Bronchial epithelial cell (primary cell): ENCODE measurements at regions not wholly inside any gene's neighbourhood (a gene's known extent, or its start where the extent isn't known, plus 50 kb on each side); places are given as distances from the start of the nearest gene placed in this dataset.
A peak's percentile ranks its signal among the peaks of the same experiment; 100 is the strongest.

ENCODE experiments used
- DNase-seq: peaks from one replicate; pipeline ENCODE4 v3.0.0-alpha.2; 2010; ENCODE audit warnings: low read depth
- FAIRE-seq: peaks from 2 replicates; lab custom pipeline; 2011; peaks lifted over from hg19 to GRCh38; lab: Jason Lieb, UNC
- H3K27me3 ChIP-seq: 2 replicates; pipeline ENCODE4 v1.5.1; 2011; ENCODE audit warnings: low read length; ENCODE audit not compliant: control insufficient read depth, insufficient read depth
- H3K36me3 ChIP-seq: 2 replicates; pipeline ENCODE4 v1.5.1; 2011; ENCODE audit warnings: low read length; ENCODE audit not compliant: control insufficient read depth, insufficient read depth
- H3K4me3 ChIP-seq: 2 replicates; pipeline ENCODE4 v1.5.1; 2011; ENCODE audit warnings: mild to moderate bottlenecking, low read depth, low read length, control low read depth
- TF ChIP-seq, protein P1 (sequence below): IDR thresholded peaks from 2 replicates; pipeline ENCODE4 v1.5.1; 2011; ENCODE audit warnings: mild to moderate bottlenecking, moderate library complexity, low read length, control low read depth, inconsistent platforms; ENCODE audit not compliant: insufficient read depth, severe bottlenecking

- Histone ChIP-seq H3K36me3 (no peaks in the 10 kb centered on the region), H3K27me3 (peaks cover 2% of the 10 kb centered on the region), H3K4me3 (no peak overlapping the region)
- TF ChIP-seq, protein P1, sequence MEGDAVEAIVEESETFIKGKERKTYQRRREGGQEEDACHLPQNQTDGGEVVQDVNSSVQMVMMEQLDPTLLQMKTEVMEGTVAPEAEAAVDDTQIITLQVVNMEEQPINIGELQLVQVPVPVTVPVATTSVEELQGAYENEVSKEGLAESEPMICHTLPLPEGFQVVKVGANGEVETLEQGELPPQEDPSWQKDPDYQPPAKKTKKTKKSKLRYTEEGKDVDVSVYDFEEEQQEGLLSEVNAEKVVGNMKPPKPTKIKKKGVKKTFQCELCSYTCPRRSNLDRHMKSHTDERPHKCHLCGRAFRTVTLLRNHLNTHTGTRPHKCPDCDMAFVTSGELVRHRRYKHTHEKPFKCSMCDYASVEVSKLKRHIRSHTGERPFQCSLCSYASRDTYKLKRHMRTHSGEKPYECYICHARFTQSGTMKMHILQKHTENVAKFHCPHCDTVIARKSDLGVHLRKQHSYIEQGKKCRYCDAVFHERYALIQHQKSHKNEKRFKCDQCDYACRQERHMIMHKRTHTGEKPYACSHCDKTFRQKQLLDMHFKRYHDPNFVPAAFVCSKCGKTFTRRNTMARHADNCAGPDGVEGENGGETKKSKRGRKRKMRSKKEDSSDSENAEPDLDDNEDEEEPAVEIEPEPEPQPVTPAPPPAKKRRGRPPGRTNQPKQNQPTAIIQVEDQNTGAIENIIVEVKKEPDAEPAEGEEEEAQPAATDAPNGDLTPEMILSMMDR: no peak
- no peak for FAIRE-seq
- no peak for DNase-seq
Observed at GRCh38 chr18:47735041-47735702, 195.3 kb downstream of the SMAD2 start.

DNA sequence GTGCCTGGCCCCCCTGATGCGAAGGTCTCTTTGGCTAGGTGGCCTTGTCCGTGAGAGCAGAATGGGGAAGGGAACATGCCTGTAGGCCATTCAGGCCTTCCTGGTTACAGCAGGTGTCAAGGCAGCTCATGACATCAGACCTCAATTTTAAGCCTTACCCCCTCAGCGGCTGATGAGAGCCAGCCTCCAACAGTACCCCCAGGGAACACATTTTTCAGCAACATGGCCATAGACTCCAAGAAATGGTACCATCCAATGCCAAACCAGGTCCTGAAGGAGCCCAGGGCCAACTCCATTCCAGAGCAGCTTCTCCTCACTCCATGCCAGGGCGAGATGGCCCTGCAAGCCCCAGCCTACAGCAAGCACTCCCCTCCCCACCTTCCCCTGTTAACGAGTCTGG lies 199.2 kb downstream of the SMAD2 start:
- TF ChIP-seq, protein P1: no peak
- Histone ChIP-seq H3K27me3 (peaks cover 2% of the 10 kb centered on the region), H3K36me3 (no peaks in the 10 kb centered on the region), H3K4me3 (no peak overlapping the region)
- DNase-seq: no peak
- FAIRE-seq: no peak

- no peaks in the 10 kb centered on the region for H3K36me3 ChIP-seq
- H3K4me3 ChIP-seq: no peak overlapping the region
- peak; percentile 40 for FAIRE-seq
- DNase-seq: no peak
- TF ChIP-seq, protein P1: no peak
- H3K27me3 ChIP-seq: peaks cover 2% of the 10 kb centered on the region
Observed at GRCh38 chr18:47730795-47731194, 199.7 kb downstream of the SMAD2 start.

GRCh38 chr18:47729356-47729755 lies 201.1 kb downstream of the SMAD2 start:
- H3K36me3 ChIP-seq: no peaks in the 10 kb centered on the region
- no peak for FAIRE-seq
- no peak for DNase-seq
- no peaks in the 10 kb centered on the region for H3K27me3 ChIP-seq
- TF ChIP-seq, protein P1: no peak
- no peak overlapping the region for H3K4me3 ChIP-seq

GRCh38 chr18:47728921-47729320 lies 201.5 kb downstream of the SMAD2 start:
- TF ChIP-seq, protein P1: no peak
- H3K4me3 ChIP-seq: no peak overlapping the region
- no peak for FAIRE-seq
- no peaks in the 10 kb centered on the region for H3K36me3 ChIP-seq
- DNase-seq: no peak
- no peaks in the 10 kb centered on the region for H3K27me3 ChIP-seq

GRCh38 chr18:47727409-47727808 lies 203.1 kb downstream of the SMAD2 start:
- no peak overlapping the region for H3K4me3 ChIP-seq
- TF ChIP-seq, protein P1: no peak
- no peaks in the 10 kb centered on the region for H3K27me3 ChIP-seq
- DNase-seq (no peak), FAIRE-seq (no peak)
- H3K36me3 ChIP-seq: no peaks in the 10 kb centered on the region
